HG02981 (cell line): ENCODE measurements at regions not wholly inside any gene's neighbourhood (a gene's known extent, or its start where the extent isn't known, plus 50 kb on each side); places are given as distances from the start of the nearest gene placed in this dataset.

Source experiments
- ATAC-seq: cut with Tn5 transposase; IDR thresholded peaks from one replicate; pipeline ENCODE4 v1.9.1; 2021; ENCODE audit warnings: mild to moderate bottlenecking, moderate library complexity; ENCODE audit not compliant: unreplicated experiment

- no peak for ATAC-seq
Measured at GRCh38 chr9:107431461-107431860, 58.1 kb downstream of the KLF4 start.

- ATAC-seq = no peak
Measured at GRCh38 chr9:107430071-107430470, 59.5 kb downstream of the KLF4 start.

- no peak for ATAC-seq
Measured at GRCh38 chr9:107426126-107426525, 63.4 kb downstream of the KLF4 start.

- peak; percentile 92 for ATAC-seq
Measured at GRCh38 chr9:107425101-107426025, 64.2 kb downstream of the KLF4 start.

- no peak for ATAC-seq
Measured at GRCh38 chr9:107423540-107423939, 66.0 kb downstream of the KLF4 start.

DNA sequence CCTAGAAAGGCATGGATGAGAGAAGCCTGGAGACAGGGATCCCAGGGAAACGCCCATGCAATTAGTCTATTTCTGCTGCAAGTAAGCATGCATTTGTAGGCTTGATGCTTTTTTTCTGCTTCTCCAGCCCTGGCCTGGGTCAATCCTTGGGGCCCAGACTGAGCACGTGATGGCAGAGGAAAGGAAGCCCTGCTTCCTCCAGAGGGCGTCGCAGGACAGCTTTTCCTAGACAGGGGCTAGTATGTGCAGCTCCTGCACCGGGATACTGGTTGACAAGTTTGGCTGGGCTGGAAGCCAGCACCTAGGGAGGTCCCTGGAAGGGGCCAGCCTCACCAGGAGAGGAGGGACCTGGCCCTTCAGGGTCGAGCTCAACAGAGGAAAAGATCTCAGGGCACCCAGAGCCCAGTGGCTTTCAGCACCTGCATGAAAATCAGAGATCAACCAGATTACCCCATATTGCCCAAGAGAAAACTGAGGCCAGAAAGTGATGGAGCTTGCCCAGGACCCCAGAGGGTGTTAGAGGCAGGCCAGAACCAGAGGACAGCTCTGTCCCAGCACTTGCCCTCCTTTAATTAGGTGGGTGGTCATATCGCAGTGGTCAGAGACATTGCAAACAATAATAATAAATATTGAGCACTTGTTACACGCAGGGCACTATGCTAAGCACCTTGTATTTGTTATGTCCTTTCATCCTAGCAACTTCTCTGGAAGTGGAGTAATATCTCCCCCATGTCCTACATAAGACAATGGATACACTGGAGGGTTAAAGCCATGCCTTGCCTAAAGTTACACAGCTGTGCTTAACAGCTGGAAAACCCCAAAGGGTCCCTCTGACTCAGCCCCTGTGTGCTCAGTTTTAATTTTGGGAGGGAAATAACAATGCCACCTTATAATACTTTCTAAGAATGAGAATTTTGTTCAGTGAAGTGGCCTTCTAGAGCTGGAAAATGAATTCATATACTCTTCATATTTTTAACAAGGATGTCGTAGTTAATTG is 67.1 kb downstream of the KLF4 start:
- peak; percentile 52 for ATAC-seq

DNA sequence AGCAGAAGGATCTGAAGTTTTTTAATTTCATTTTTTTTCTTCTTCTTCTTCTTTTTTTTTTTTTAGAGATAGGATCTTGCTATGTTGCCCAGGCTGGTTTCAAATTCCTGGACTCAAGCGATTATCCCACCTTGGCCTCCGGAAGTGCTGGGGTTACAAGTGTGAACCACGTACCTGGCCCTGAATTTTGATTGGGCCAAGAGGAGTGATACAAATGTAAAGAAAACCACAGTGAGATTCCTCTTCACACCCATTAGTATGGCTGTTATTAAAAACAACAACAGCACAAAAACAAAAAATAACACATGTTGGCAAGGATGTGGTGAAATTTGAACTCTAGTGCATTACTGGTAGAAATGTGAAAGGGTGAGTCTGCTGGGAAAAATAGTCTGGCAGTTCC is 79.1 kb downstream of the KLF4 start:
- ATAC-seq = no peak

DNA sequence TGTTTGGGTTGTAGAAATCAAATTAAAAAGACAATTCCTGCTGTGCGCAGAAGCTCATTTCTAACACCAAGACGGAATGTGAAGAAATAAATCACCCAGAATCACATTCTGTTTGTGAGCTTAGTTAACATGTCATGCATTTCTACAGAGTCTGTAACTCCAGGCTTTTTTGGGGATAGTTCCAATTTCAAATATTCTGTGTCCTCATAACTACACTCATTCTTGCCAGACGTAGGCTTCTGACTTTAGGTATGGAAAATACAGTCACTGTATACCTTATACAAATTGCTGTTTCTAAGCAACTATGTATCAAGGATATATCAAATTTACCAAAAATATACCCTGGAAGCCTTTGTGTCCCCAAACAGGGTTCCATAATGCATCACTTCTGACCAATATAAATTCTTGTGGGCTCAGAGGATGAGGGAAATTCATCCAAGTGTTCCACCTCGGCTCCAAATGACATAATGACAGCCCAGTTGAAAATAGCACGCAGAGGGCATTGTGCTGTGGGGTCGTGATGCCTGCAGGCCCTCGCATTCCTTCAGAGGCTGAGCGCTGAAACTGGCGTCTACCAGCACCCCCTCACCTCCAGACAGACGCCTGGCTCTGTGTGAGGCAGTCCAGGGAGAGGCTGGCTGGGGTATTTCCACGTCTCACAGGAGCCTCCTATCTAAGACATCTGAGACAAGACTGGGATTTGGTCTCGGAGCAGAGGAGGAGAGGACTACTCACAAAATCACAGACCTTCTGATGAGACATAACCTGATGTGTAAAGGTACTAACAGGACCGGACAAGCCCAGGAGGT is 79.8 kb downstream of the KLF4 start:
- ATAC-seq = no peak

DNA sequence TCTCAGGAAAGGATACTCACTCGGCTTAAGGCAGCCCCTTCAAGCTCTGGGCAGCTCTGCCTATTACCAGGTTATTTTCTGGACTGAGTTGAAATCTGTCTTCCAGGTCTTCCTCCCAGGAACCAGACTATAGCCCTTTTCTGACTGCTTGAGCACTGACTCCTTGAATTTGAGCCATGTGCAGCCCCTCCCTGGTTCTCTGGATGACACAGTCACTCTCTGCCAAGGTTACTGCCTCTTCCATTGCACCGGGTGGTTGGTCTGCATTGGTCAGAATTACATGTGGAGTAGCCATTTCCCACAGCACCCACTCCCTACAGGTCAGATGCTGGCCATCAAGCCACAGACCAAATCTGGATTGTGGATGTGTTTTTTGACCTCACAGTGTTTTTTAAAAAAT is 81.9 kb downstream of the KLF4 start:
- no peak for ATAC-seq

GRCh38 chr9:107405511-107405910 is 84.1 kb downstream of the KLF4 start:
- no peak for ATAC-seq

- no peak for ATAC-seq
Measured at GRCh38 chr9:107404736-107405135, 84.8 kb downstream of the KLF4 start.

DNA sequence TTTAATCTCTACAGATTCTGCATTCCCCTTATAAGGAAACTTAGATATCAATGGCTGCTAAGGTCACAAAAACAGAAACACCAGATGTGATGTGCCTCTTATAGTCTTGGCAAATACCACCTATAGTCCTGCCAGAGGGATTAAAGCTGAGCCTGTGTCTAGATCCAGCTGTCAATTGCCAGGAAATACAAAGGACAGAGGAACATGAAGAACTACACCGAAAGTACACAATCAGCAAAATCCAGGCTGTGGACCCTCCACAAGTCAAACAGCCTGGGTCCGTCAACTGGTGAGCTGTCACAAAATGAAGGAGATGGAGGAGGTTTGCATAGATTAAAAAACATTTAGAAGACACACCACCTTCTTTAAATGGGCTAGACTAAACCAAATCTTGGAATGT is 85.4 kb downstream of the KLF4 start:
- ATAC-seq = no peak

- ATAC-seq = no peak
Measured at GRCh38 chr9:107397076-107398044, 92.2 kb downstream of the KLF4 start.

- ATAC-seq = no peak
Measured at GRCh38 chr9:107394264-107394663, 95.3 kb downstream of the KLF4 start.

DNA sequence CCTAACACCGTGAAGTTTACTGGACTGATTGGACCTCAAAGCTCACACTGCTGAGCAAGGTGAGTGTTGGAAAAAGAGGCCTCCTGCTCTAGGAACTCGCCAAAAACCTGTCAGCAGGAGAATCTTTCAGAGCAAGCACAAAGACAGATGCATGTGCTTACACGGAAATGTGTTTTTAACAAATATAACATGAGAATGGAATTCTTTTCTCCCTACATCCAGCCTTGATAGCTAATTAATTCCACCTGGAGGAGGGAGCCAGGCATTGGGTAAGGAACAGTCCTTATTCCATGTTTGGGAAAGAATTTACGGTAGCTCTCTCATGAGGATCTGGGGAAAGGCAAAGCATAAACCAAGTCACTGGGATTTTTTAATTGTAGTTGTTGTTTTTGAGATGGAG is 98.8 kb downstream of the KLF4 start:
- ATAC-seq = no peak

GRCh38 chr9:107390279-107390678 is 99.3 kb downstream of the KLF4 start:
- ATAC-seq = no peak

GRCh38 chr9:107389617-107390071 is 99.9 kb downstream of the KLF4 start:
- no peak for ATAC-seq

- no peak for ATAC-seq
Measured at GRCh38 chr9:107388890-107389289, 100.7 kb downstream of the KLF4 start.

DNA sequence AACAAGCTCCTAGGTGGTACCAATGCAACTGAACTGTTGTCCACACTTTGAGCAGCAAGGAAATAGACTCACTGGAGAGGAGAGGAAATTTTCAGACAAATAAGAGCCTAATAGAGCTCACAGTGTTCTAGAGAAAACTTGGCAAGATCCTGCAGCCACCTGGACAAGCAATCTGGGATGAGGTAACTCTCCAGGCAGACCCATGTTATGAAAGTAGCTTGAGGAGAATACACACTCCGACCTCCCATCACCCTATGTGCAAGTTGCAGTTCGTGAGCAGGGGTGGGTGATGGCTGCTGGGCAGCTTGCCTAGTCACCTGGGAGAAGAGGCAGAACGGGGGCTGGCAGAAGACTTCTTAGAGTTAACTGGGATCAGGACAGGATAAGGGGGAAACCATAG is 102.2 kb downstream of the KLF4 start:
- ATAC-seq = no peak

DNA sequence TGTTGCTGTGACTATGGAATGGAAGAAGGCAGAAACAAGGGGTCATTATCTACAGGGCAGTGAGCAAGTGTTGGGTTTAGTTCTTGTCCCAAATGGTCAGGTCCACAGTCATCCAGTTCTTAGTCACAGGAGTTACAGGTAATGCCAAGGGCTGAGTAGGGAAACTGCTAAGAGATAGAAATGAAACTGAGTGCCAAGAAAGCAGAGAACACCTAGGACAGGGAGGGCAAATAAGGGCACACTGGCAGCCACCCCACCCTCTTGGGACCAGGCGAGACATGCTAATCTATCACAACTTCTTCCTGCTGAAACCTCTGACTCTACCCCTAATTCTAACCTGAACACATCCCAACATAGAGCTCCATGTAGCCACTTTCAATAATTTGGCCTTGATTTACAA is 103.2 kb downstream of the KLF4 start:
- ATAC-seq = no peak
